Gastroesophageal sphincter (tissue), 3 donors: ENCODE measurements at regions not wholly inside any gene's neighbourhood (a gene's known extent, or its start where the extent isn't known, plus 50 kb on each side); places are given as distances from the start of the nearest gene placed in this dataset.

Experiments
- CTCF ChIP-seq, 4 experiments: fragments of 200-600 bp in 2 of 4; fragments of 450-650 bp in 2 of 4; sonication (generic) in 1 of 4; IDR thresholded peaks; one replicate each; pipeline ENCODE4 v1.5.1; 2017 to 2019; ENCODE audit warnings: antibody characterized with exemption in 4 of 4, mild to moderate bottlenecking in 2 of 4, moderate library complexity in 2 of 4
- EP300 ChIP-seq: sonication (generic); formaldehyde crosslinking; IDR thresholded peaks from one replicate; pipeline ENCODE4 v1.6.1; 2017; ENCODE audit warnings: antibody characterized with exemption, mild to moderate bottlenecking
- POLR2A ChIP-seq, 2 donors: fragments of 450-650 bp; IDR thresholded peaks; one replicate each; pipeline ENCODE4 v1.6.1; 2017; ENCODE audit warnings: antibody characterized with exemption in 2 of 2, mild to moderate bottlenecking in 2 of 2, moderate library complexity in 1 of 2

GRCh38 chr9:82212885-82213284 is 224.3 kb downstream of the SPATA31D1 start:
- TF ChIP-seq CTCF (IDR thresholded peaks at IDR 0.05) (no peak), POLR2A (IDR thresholded peaks at IDR 0.05) (no peak), EP300 (no peak)
